H1 (cell line): ENCODE measurements at regions not wholly inside any gene's neighbourhood (a gene's known extent, or its start where the extent isn't known, plus 50 kb on each side); places are given as distances from the start of the nearest gene placed in this dataset.

ENCODE experiments used
- CTCF ChIA-PET: fragments of 300-600 bp; sonication (Branson Sonifier 250); formaldehyde crosslinking; loops from one replicate; lab custom pipeline; 2021; ENCODE audit not compliant: partially characterized antibody; lab: Charles Lee
- POLR2A ChIA-PET: fragments of 300-600 bp; sonication (Branson Sonifier 250); formaldehyde crosslinking; loops from one replicate; lab custom pipeline; 2021; ENCODE audit warnings: inconsistent platforms; ENCODE audit not compliant: partially characterized antibody; lab: Charles Lee
- DNase-seq, 2 experiments: peaks; one replicate each; pipeline versions ENCODE4 v3.0.0 to v3.0.0-alpha.2; 2010 to 2022; ENCODE audit warnings: low spot score in 2 of 2, low read depth in 1 of 2, mixed read lengths in 1 of 2
- FAIRE-seq: peaks from 2 replicates; lab custom pipeline; 2011; peaks lifted over from hg19 to GRCh38; lab: Jason Lieb, UNC
- H2AFZ ChIP-seq: 2 replicates; pipeline ENCODE4 v1.8.1; 2012; ENCODE audit warnings: low read length, inconsistent platforms
- H2AK5ac ChIP-seq: 2 replicates; pipeline ENCODE4 v1.6.1; 2013; ENCODE audit warnings: low read depth, low read length
- H2BK120ac ChIP-seq: replicated peaks from 2 replicates; pipeline ENCODE3; 2013; ENCODE audit warnings: low read depth, low read length, inconsistent platforms
- H2BK12ac ChIP-seq: 2 replicates; pipeline ENCODE4 v1.6.1; 2013; ENCODE audit warnings: low read depth, low read length
- H2BK15ac ChIP-seq: 2 replicates; pipeline ENCODE4 v1.6.1; 2013; ENCODE audit warnings: low read length
- H2BK20ac ChIP-seq: 2 replicates; pipeline ENCODE4 v1.6.1; 2013; ENCODE audit warnings: low read length
- H2BK5ac ChIP-seq: 2 replicates; pipeline ENCODE4 v1.6.1; 2013; ENCODE audit warnings: low read depth, low read length
- H3K14ac ChIP-seq: 2 replicates; pipeline ENCODE4 v1.6.1; 2013; ENCODE audit warnings: inconsistent platforms; ENCODE audit not compliant: insufficient read length
- H3K18ac ChIP-seq: 2 replicates; pipeline ENCODE4 v1.6.1; 2013; ENCODE audit warnings: low read length; ENCODE audit errors: extremely low read depth
- H3K23ac ChIP-seq: 2 replicates; pipeline ENCODE4 v1.6.1; 2013; ENCODE audit warnings: inconsistent platforms; ENCODE audit not compliant: insufficient read length
- H3K23me2 ChIP-seq: 2 replicates; pipeline ENCODE4 v1.6.1; 2013; ENCODE audit warnings: low read depth, low read length
- H3K27ac ChIP-seq: 2 replicates; pipeline ENCODE4 v1.6.1; 2011; ENCODE audit warnings: low read depth, low read length, inconsistent platforms
- H3K27me3 ChIP-seq, 4 experiments: replicated peaks in 1 of 4; 1 replicate in 1 of 4; 2 replicates in 3 of 4; pipeline versions ENCODE4 v1.6.1 to v1.8.1; 2011 to 2013; ENCODE audit warnings: low read length in 3 of 4, mild to moderate bottlenecking in 3 of 4, inconsistent platforms in 2 of 4, mixed read lengths in 2 of 4, moderate library complexity in 1 of 4; ENCODE audit not compliant: control insufficient read depth in 3 of 4, insufficient read depth in 3 of 4; ENCODE audit errors: extremely low read depth in 1 of 4
- H3K36me3 ChIP-seq, 4 experiments: 2 replicates each; pipeline versions ENCODE4 v1.6.1 to v1.8.1; 2011 to 2013; ENCODE audit warnings: mild to moderate bottlenecking in 4 of 4, low read length in 3 of 4, moderate library complexity in 2 of 4, control low read depth in 1 of 4, inconsistent platforms in 1 of 4; ENCODE audit not compliant: insufficient read depth in 4 of 4, control insufficient read depth in 2 of 4
- H3K4ac ChIP-seq: replicated peaks from 2 replicates; pipeline ENCODE3; 2013; ENCODE audit warnings: low read length, low read depth, mixed read lengths, inconsistent platforms; ENCODE audit not compliant: insufficient read length
- H3K4me1 ChIP-seq, 4 experiments: replicated peaks in 1 of 4; 1 replicate in 1 of 4; 2 replicates in 3 of 4; pipeline versions ENCODE4 v1.6.1 to v1.8.1; 2011 to 2013; ENCODE audit warnings: low read length in 3 of 4, inconsistent platforms in 2 of 4, mixed read lengths in 1 of 4; ENCODE audit not compliant: insufficient read depth in 4 of 4, control insufficient read depth in 3 of 4
- H3K4me2 ChIP-seq, 2 experiments: 2 replicates each; pipeline versions ENCODE4 v1.6.1 to v1.8.1; 2011 to 2013; ENCODE audit warnings: low read depth in 2 of 2, low read length in 2 of 2, control low read depth in 1 of 2, inconsistent platforms in 1 of 2, mild to moderate bottlenecking in 1 of 2; ENCODE audit not compliant: insufficient read depth in 1 of 2
- H3K4me3 ChIP-seq, 4 experiments: fragments of 200-600, 300-600 bp in 1 of 4; sonication (generic), shearing (Covaris generic), sonication (Bioruptor Twin) in 1 of 4; 2 replicates each; pipeline versions ENCODE4 v1.5.1 to v1.8.1; 2011 to 2016; ENCODE audit warnings: low read length in 4 of 4, low read depth in 3 of 4, control low read depth in 2 of 4, inconsistent platforms in 2 of 4, mild to moderate bottlenecking in 2 of 4, mixed read lengths in 1 of 4, moderate library complexity in 1 of 4; ENCODE audit not compliant: insufficient read depth in 2 of 4; ENCODE audit errors: extremely low read depth in 1 of 4
- H3K56ac ChIP-seq: replicated peaks from 2 replicates; pipeline ENCODE3; 2013; ENCODE audit warnings: low read depth, mild to moderate bottlenecking, mixed read lengths, low read length, inconsistent platforms; ENCODE audit not compliant: insufficient read length
- H3K79me1 ChIP-seq: 2 replicates; pipeline ENCODE4 v1.6.1; 2013; ENCODE audit warnings: low read depth, low read length, control low read depth
- H3K79me2 ChIP-seq, 2 experiments: 2 replicates each; pipeline versions ENCODE4 v1.6.1 to v1.8.1; 2012 to 2013; ENCODE audit warnings: low read length in 2 of 2, mild to moderate bottlenecking in 2 of 2, inconsistent platforms in 1 of 2; ENCODE audit not compliant: insufficient read depth in 2 of 2, control insufficient read depth in 1 of 2
- H3K9ac ChIP-seq, 4 experiments: replicated peaks in 1 of 4; 1 replicate in 1 of 4; 2 replicates in 3 of 4; pipeline versions ENCODE4 v1.6.1 to v1.8.1; 2011 to 2013; ENCODE audit warnings: low read depth in 3 of 4, low read length in 3 of 4, control low read depth in 2 of 4, mild to moderate bottlenecking in 2 of 4, moderate library complexity in 2 of 4, inconsistent platforms in 1 of 4; ENCODE audit errors: extremely low read depth in 1 of 4
- H3K9me3 ChIP-seq, 2 experiments: 2 replicates each; pipeline versions ENCODE4 v1.6.1 to v1.8.1; 2012 to 2013; ENCODE audit warnings: mild to moderate bottlenecking in 2 of 2, moderate library complexity in 2 of 2, control low read depth in 1 of 2, inconsistent platforms in 1 of 2, low read depth in 1 of 2, low read length in 1 of 2, mixed read lengths in 1 of 2; ENCODE audit not compliant: insufficient read depth in 2 of 2
- H4K20me1 ChIP-seq, 2 experiments: replicated peaks in 1 of 2; 2 replicates each; pipeline versions ENCODE3 to v1.8.1; 2011 to 2013; ENCODE audit warnings: inconsistent platforms in 2 of 2, low read length in 2 of 2, mild to moderate bottlenecking in 1 of 2; ENCODE audit not compliant: insufficient read depth in 2 of 2, control insufficient read depth in 1 of 2
- H4K5ac ChIP-seq: 2 replicates; pipeline ENCODE4 v1.6.1; 2013; ENCODE audit warnings: low read length, low read depth, mixed read lengths, inconsistent platforms; ENCODE audit not compliant: insufficient read length
- H4K8ac ChIP-seq: 2 replicates; pipeline ENCODE4 v1.8.0; 2013; ENCODE audit warnings: mild to moderate bottlenecking, moderate library complexity, low read length, inconsistent platforms; ENCODE audit not compliant: insufficient read depth; ENCODE audit errors: extremely low read depth
- H4K91ac ChIP-seq: replicated peaks from 2 replicates; pipeline ENCODE3; 2013; ENCODE audit warnings: low read length, mixed read lengths, inconsistent platforms; ENCODE audit not compliant: insufficient read length
- ASH2L ChIP-seq: fragments of 200-600, 300-600 bp; sonication (generic); IDR thresholded peaks from one replicate; pipeline ENCODE4 v1.7.1; 2017; ENCODE audit warnings: low read length
- WGBS, 2 experiments: shearing (Covaris generic) in 1 of 2; methylation state at CpG; one replicate each; pipeline versions ENCODE4 v1.1.6 to v1.1.7; 2013 to 2015; ENCODE audit warnings: low lambda C conversion rate in 2 of 2, mixed read lengths in 2 of 2, inconsistent platforms in 1 of 2, low coverage in 1 of 2, missing lambda C conversion rate in 1 of 2; ENCODE audit not compliant: insufficient replicate concordance in 2 of 2, insufficient coverage in 1 of 2, insufficient read length in 1 of 2; ENCODE audit errors: extremely low coverage in 1 of 2, missing lambda C conversion rate in 1 of 2; 5-methylcytosine and 5-hydroxymethylcytosine counted together

- H3K4me2 ChIP-seq = no peak overlapping the region
- no peak overlapping the region for H2BK12ac ChIP-seq
- H3K79me2 ChIP-seq = no peaks in the 10 kb centered on the region
- DNase-seq (no peak), FAIRE-seq (no peak)
- H3K14ac ChIP-seq = no peak overlapping the region
- H2BK5ac ChIP-seq = no peak overlapping the region
- no peak overlapping the region for H2BK120ac ChIP-seq
- ChIA-PET CTCF (no interaction called here), POLR2A (no interaction called here)
- H3K4me1 ChIP-seq = no peaks in the 10 kb centered on the region; a peak in 2 of 7 replicates
- H4K8ac ChIP-seq = no peak overlapping the region
- H2BK15ac ChIP-seq = no peak overlapping the region
- no peak overlapping the region for H4K5ac ChIP-seq
- 86% methylated on average over 5 of the region's 5 CpGs; no CpG with 5 or more reads in 1 of the 2 experiments for WGBS, 2 experiments
- H3K36me3 ChIP-seq = no peaks in the 10 kb centered on the region
- no peaks in the 10 kb centered on the region for H3K9me3 ChIP-seq
- no peaks in the 10 kb centered on the region for H3K23me2 ChIP-seq
- H3K9ac ChIP-seq = no peak overlapping the region
- no peak overlapping the region for H2AK5ac ChIP-seq
- no peaks in the 10 kb centered on the region for H3K79me1 ChIP-seq
- H3K23ac ChIP-seq = no peak overlapping the region
- H4K91ac ChIP-seq = no peak overlapping the region
- H2BK20ac ChIP-seq = no peak overlapping the region
- no peaks in the 10 kb centered on the region for H4K20me1 ChIP-seq
- no peak overlapping the region for H3K4ac ChIP-seq
- no peak overlapping the region for H3K27ac ChIP-seq
- H3K4me3 ChIP-seq = no peak overlapping the region
- no peak overlapping the region for H2AFZ ChIP-seq
- H3K56ac ChIP-seq = no peak overlapping the region
- H3K27me3 ChIP-seq = no peaks in the 10 kb centered on the region
- H3K18ac ChIP-seq = no peak overlapping the region
- TF ChIP-seq ASH2L = no peak
These were observed 191.4 kb upstream of the CDYL start for GRCh38 chr6:4584801-4585200.
